ENCODE measurements at regions not wholly inside any gene's neighbourhood (a gene's known extent, or its start where the extent isn't known, plus 50 kb on each side); places are given as distances from the start of the nearest gene placed in this dataset.

GRCh38 chr14:61611880-61612630 lies 83.3 kb upstream of the HIF1A start:
- TF ChIP-seq CTCF (IDR thresholded peaks at IDR 0.05) = no peak
- no peak for TF ChIP-seq POLR2A (IDR thresholded peaks at IDR 0.05)
- TF ChIP-seq POLR2AphosphoS5 (IDR thresholded peaks at IDR 0.05) = no peak
- no peak for TF ChIP-seq EP300 (IDR thresholded peaks at IDR 0.05)

Data from sigmoid colon (tissue), 4 donors.